RWPE2 (cell line): ENCODE measurements at regions not wholly inside any gene's neighbourhood (a gene's known extent, or its start where the extent isn't known, plus 50 kb on each side); places are given as distances from the start of the nearest gene placed in this dataset.

Source experiments
- ATAC-seq: fragments of 200-7000 bp; cut with Tn5 transposase; 3 replicates; pipeline ENCODE4 v1.9.1; 2021; ENCODE audit warnings: low read depth
- DNase-seq: peaks from one replicate; pipeline ENCODE4 v3.0.0-alpha.2; 2020; ENCODE audit warnings: low spot score
- H3K27ac ChIP-seq: fragments of 450-650 bp; 2 replicates; pipeline ENCODE4 v1.5.1; 2017; ENCODE audit warnings: mild to moderate bottlenecking; ENCODE audit not compliant: poor library complexity, severe bottlenecking
- H3K27me3 ChIP-seq: fragments of 250-450 bp; sonication (Bioruptor Pico); 2 replicates; pipeline ENCODE4 v1.5.1; 2021; ENCODE audit warnings: mild to moderate bottlenecking, moderate library complexity; ENCODE audit not compliant: insufficient read depth, poor library complexity, severe bottlenecking
- H3K36me3 ChIP-seq: fragments of 250-450 bp; sonication (Bioruptor Pico); 2 replicates; pipeline ENCODE4 v1.5.1; 2020; ENCODE audit warnings: low read depth, mild to moderate bottlenecking, moderate library complexity
- H3K4me1 ChIP-seq: fragments of 250-450 bp; sonication (Bioruptor Pico); 2 replicates; pipeline ENCODE4 v1.5.1; 2021; ENCODE audit warnings: mild to moderate bottlenecking, moderate library complexity; ENCODE audit not compliant: insufficient read depth, poor library complexity, severe bottlenecking
- H3K4me3 ChIP-seq: fragments of 250-450 bp; sonication (Bioruptor Pico); 2 replicates; pipeline ENCODE4 v1.5.1; 2021; ENCODE audit warnings: mild to moderate bottlenecking, moderate library complexity; ENCODE audit not compliant: severe bottlenecking
- H3K9me3 ChIP-seq: fragments of 250-450 bp; sonication (Bioruptor Pico); 2 replicates; pipeline ENCODE4 v1.5.1; 2021; ENCODE audit warnings: mild to moderate bottlenecking, moderate library complexity; ENCODE audit not compliant: severe bottlenecking
- TF ChIP-seq, protein P1 (sequence below): fragments of 450-650 bp; IDR thresholded peaks from one replicate; pipeline ENCODE4 v1.5.1; 2017; ENCODE audit warnings: mild to moderate bottlenecking, moderate library complexity; ENCODE audit not compliant: poor library complexity, severe bottlenecking

DNA sequence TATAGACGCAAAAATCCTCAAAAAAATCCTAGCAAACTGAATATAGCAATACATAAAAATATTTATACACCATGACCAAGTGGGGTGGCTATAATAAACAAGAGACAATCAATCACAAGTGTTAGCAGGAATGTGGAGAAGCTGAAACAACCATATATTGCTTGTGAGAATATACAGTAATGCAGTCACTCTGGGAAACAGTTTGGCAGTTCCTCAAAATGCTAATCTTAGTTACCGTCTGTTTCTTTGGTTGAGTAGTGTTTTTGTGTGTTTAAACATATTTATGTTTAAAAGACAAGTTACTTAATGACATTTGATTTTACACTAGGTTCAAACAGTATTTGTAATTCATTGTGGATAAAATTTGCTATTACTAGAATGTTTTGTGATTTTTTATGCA, 792.0 kb downstream of the LTN1 start:
- Histone ChIP-seq H3K27me3 (no peaks in the 10 kb centered on the region), H3K27ac (no peak overlapping the region), H3K4me3 (no peak overlapping the region), H3K4me1 (no peaks in the 10 kb centered on the region), H3K36me3 (no peaks in the 10 kb centered on the region), H3K9me3 (no peaks in the 10 kb centered on the region)
- ATAC-seq: no peak
- TF ChIP-seq, protein P1, sequence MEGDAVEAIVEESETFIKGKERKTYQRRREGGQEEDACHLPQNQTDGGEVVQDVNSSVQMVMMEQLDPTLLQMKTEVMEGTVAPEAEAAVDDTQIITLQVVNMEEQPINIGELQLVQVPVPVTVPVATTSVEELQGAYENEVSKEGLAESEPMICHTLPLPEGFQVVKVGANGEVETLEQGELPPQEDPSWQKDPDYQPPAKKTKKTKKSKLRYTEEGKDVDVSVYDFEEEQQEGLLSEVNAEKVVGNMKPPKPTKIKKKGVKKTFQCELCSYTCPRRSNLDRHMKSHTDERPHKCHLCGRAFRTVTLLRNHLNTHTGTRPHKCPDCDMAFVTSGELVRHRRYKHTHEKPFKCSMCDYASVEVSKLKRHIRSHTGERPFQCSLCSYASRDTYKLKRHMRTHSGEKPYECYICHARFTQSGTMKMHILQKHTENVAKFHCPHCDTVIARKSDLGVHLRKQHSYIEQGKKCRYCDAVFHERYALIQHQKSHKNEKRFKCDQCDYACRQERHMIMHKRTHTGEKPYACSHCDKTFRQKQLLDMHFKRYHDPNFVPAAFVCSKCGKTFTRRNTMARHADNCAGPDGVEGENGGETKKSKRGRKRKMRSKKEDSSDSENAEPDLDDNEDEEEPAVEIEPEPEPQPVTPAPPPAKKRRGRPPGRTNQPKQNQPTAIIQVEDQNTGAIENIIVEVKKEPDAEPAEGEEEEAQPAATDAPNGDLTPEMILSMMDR: no peak
- DNase-seq: no peak

DNA sequence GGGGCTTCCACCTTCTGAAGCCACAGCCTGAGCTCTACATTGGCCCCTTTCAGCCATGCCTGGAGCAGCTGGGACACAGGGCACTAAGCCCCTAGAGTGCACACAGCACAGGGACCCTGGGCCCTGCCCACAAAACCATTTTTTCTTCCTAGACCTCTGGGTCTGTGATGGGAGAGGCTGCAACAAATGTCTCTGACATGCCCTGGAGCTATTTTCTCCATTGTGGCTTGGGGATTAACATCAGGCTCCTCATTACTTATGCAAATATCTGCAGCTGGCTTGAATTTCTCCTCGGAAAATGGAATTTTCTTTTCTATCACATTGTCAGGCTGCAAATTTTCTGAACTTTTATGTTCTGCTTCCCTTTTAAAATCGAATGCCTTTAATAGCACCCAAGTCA, 795.7 kb downstream of the LTN1 start:
- Histone ChIP-seq H3K27me3 (no peaks in the 10 kb centered on the region), H3K27ac (no peak overlapping the region), H3K4me1 (no peaks in the 10 kb centered on the region), H3K9me3 (no peaks in the 10 kb centered on the region), H3K4me3 (no peak overlapping the region), H3K36me3 (no peaks in the 10 kb centered on the region)
- no peak for DNase-seq
- TF ChIP-seq, protein P1: no peak
- ATAC-seq: no peak

DNA sequence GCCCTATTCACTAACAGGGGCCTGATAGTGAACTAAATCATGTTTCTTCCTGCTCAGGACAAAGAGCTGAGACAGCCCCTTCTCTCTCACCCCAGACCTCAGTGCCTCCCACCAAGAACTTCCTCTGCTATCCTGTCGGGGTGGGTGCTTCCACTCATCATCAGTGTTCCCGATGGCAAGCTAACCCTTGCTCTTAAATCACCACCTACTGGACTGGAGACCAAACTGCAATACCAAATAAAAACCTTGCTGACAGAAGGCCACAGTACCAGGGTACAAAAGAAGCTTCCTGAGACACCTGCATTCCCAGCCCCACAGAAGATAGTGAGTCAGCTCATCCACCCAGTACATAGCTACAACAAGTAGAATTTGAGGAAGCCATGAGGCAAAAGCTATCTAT, 799.5 kb downstream of the LTN1 start:
- no peaks in the 10 kb centered on the region for H3K27me3 ChIP-seq
- no peak for ATAC-seq
- no peaks in the 10 kb centered on the region for H3K36me3 ChIP-seq
- H3K27ac ChIP-seq: no peak overlapping the region
- H3K9me3 ChIP-seq: no peaks in the 10 kb centered on the region
- TF ChIP-seq, protein P1: no peak
- DNase-seq: no peak
- H3K4me3 ChIP-seq: no peak overlapping the region
- no peaks in the 10 kb centered on the region for H3K4me1 ChIP-seq

DNA sequence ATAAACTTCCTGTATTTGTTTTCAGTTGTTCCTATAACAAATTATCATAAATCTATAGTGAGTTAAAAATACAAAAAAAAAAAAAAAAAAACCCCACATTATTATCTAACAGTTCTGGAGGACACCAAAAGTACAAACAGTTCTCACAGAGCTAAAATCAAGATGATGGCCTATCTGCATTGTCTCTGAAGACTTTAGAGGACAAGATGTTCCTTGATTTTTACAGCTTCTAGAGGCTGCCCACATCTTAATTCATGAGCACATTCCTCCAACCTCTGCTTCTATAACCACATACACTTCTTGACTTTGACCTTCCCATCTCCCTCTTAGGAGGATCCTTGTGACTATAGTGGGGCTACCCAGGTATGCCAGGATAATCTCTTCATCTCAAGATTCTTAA, 806.1 kb downstream of the LTN1 start:
- H3K4me3 ChIP-seq: no peak overlapping the region
- no peaks in the 10 kb centered on the region for H3K36me3 ChIP-seq
- H3K27ac ChIP-seq: no peak overlapping the region
- no peaks in the 10 kb centered on the region for H3K27me3 ChIP-seq
- DNase-seq (no peak), ATAC-seq (no peak)
- TF ChIP-seq, protein P1: no peak
- no peaks in the 10 kb centered on the region for H3K4me1 ChIP-seq
- no peaks in the 10 kb centered on the region for H3K9me3 ChIP-seq

DNA sequence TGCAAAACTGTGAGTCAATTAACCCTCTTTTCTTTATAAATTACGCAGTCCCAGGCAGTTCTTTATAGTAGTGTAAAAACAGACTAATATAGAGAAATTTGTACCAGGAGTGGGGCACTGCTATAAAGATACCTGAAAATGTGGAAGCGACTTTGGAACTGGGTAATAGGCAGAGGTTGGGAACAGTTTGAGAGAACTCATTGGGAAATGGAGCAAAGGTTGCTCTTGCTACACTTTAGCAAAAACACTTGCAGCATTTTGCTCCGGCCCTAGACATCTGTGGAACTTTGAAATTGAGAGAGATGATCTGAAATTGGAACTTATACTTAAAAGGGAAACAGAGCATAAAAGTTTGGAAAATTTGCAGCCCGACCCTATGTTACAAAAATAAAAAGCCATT, 810.9 kb downstream of the LTN1 start:
- Histone ChIP-seq H3K4me3 (no peak overlapping the region), H3K27ac (no peak overlapping the region), H3K4me1 (no peaks in the 10 kb centered on the region), H3K27me3 (no peaks in the 10 kb centered on the region), H3K36me3 (no peaks in the 10 kb centered on the region), H3K9me3 (no peaks in the 10 kb centered on the region)
- TF ChIP-seq, protein P1: no peak
- no peak for DNase-seq
- no peak for ATAC-seq
